ENCODE measurements at regions not wholly inside any gene's neighbourhood (a gene's known extent, or its start where the extent isn't known, plus 50 kb on each side); places are given as distances from the start of the nearest gene placed in this dataset.

GRCh38 chr3:3516996-3517395 lies 282.2 kb upstream of the LRRN1 start:
- TF ChIP-seq ETV6 (IDR thresholded peaks at IDR 0.05; ENCODE audit: borderline replicate concordance in 1 of 2, low read depth in 2 of 2, low read length in 1 of 2) (no peak), ETV6 (CRISPR knock-in tag; IDR thresholded peaks at IDR 0.05; ENCODE audit: borderline replicate concordance) (no peak), ZNF512 (tag; IDR thresholded peaks at IDR 0.05) (no peak), KLF16 (IDR thresholded peaks at IDR 0.05) (no peak)
- TF ChIP-seq, protein P1, sequence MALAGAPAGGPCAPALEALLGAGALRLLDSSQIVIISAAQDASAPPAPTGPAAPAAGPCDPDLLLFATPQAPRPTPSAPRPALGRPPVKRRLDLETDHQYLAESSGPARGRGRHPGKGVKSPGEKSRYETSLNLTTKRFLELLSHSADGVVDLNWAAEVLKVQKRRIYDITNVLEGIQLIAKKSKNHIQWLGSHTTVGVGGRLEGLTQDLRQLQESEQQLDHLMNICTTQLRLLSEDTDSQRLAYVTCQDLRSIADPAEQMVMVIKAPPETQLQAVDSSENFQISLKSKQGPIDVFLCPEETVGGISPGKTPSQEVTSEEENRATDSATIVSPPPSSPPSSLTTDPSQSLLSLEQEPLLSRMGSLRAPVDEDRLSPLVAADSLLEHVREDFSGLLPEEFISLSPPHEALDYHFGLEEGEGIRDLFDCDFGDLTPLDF (CRISPR knock-in tag; IDR thresholded peaks at IDR 0.05) = no peak
- TF ChIP-seq, protein P2, sequence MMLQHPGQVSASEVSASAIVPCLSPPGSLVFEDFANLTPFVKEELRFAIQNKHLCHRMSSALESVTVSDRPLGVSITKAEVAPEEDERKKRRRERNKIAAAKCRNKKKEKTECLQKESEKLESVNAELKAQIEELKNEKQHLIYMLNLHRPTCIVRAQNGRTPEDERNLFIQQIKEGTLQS (IDR thresholded peaks at IDR 0.05) = no peak
- TF ChIP-seq, protein P2 (CRISPR knock-in tag; conservative IDR thresholded peaks at IDR 0.05) = no peak

Data from K562 (cell line).